Stimulated activated CD8-positive, alpha-beta memory T cell treated with anti-CD3 and anti-CD28 coated beads, Interleukin-12 subunit alpha, Interleukin-12 subunit beta, amount 100 ng/mL, for 24 hours (primary cell): ENCODE measurements at regions not wholly inside any gene's neighbourhood (a gene's known extent, or its start where the extent isn't known, plus 50 kb on each side); places are given as distances from the start of the nearest gene placed in this dataset.
"Not testable (repeated sequence)": the region's sequence is repeated elsewhere in the genome, so short reads cannot be mapped to it uniquely, and the experiment has no call there.

Experiments used
- DNase-seq: peaks from one replicate; pipeline ENCODE4 v3.0.0-alpha.2; 2020; ENCODE audit errors: extremely low read depth

DNA sequence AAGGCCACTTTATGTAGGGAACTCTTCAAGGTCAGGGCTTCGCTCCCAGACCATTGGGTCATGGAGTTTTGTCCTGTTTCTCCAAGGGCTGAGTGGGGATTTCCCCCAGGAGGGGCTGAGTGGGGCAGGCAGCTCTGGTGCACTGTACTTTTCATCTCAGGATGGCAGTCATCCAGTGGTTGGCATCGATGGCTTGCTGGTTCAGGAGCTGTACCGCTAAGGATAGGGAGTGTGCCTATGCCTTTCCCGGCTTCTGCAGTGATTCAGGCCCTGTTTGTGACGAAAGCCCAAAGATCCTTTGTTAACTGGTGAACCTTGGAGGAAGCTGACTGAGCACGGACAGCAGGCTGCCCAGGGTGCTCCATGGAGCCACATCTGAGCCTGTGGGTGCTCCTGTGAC lies 100.1 kb upstream of the GADD45A start:
- DNase-seq = no peak

DNA sequence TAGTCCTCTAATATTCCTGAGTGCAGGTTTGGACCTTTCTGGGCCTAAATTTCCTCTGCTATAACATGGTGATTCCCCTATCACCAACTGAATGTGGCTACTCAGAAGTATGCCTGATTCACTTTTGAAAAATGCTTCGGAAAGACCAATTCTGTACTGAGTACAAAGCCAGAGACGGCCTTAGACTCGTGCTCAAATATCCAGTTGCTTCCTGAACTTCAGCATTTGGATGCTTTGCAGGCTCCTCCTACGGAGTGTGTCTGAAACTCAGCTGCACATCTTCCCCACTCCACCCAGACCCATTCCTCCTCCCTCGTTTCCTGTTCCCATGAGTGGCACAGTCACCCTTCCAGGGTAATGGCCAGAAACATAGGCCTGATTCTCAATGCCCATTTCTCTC lies 98.4 kb upstream of the GADD45A start:
- no peak for DNase-seq

DNA sequence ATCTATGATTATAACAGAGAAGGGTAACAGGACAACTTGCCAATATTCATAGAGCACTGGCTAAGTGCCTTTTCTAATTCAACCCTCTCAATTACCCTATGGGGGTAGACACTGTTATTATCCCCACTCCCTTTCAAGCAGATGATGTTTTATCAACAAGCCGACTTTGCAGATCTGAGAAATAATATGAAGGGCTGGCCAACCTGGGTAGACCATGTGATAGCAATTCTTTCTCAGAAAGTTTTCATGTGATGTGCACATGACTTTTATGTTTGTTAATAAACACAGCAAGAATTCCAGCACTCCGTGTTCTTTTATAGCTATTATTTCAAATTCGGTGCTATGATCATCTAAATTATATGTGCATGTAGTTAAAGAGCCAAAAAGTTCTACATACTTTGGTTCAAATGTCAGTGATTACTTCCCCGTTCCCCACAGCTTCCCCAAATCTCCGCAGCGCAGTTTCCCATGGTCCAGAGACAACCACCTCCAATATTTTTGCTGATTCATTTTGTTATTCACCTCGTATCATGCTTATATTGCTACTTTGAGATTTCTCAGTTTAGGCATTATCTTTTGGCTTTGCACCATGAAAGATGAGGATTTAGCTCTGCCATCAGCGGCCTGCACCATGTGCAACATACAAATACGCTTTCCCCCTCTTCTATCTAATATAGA lies 96.7 kb upstream of the GADD45A start:
- no peak for DNase-seq

DNA sequence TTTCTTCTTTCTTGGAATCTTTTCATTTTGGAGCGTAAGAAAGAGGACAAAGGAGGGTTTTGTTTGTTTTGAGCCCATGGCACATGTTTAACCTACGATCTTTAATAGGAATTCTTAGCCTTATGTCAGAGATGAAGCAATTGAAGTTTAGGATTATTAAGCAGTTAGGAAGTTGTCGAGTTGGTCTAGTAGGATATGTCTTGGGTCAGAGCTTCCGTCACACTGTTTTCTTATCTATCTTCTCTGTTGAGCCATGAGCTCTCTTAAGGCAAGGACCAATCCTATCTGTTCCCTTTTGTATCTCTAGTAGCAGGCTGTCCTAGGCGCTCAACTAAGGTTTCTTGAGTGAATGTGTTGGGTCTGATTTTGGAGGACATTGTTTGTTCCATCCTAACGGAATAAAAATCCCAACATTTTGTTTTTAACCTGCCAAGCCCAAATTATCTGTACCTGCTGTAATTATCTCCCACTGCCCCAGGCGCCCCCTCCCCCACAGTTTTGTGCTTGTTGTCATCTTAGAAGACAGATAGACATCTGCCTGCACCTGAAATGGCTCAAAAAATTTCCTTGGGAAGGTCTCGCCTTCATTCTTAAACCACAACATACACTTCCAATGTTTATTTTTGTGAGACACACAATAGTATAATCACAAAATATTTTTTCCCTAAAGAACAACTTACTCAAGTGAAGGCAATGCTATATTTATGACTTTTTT lies 95.3 kb upstream of the GADD45A start:
- DNase-seq = no peak

DNA sequence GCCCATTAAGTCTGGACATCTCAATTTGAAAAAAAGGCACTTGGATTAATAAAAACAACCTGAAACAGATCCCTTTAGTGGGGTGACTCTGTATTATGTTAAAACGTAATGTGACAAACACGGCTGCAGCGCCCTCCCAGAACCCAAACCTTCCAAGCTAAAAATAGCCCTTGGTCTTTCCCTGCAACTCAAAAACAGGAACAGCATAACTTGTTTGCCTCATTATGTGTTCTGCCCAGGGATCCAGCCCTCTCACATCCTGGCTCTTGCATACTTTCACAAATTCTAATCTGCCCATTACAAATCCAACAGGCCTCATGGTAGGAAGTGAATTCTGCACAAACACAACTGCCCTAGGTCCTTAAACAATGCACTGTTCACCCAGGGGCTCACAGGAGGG lies 94.7 kb upstream of the GADD45A start:
- no peak for DNase-seq

DNA sequence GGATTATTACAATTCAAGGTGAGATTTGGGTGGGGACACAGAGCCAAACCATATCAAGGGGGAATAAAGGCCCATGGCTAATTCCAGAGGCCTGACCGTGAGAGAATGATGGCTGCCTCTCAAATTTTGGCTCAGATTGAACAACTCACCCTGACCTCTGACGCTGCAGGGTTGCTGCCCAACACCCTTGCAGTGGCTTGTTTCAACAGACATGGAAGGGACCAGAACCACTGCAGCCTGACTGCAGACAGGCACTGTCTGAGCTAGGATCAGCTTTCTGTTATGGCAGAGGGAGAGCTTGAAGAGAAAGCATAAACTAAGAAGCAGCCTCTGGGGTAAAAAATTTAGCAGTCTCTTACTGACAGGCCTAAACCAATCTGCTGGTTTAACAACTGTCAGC lies 90.2 kb upstream of the GADD45A start:
- DNase-seq = no peak

DNA sequence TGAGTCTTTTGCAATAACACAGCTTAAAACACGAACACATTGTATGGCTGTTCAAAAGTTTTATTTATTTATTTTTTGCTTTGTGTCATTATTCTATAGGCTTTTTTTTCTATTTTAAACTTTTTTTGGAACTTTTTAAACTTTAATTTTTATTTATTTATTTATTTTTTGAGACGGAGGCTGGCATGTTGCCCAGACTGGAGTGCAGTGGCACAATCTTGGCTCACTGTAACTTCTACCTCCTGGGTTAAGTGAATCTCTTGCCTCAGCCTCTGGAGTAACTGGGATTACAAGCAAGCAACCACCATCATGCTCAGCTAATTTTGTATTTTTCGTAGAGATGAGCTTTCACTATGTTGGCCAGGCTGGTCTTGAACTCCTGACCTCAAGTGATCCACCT lies 88.3 kb upstream of the GADD45A start:
- DNase-seq = no peak

DNA sequence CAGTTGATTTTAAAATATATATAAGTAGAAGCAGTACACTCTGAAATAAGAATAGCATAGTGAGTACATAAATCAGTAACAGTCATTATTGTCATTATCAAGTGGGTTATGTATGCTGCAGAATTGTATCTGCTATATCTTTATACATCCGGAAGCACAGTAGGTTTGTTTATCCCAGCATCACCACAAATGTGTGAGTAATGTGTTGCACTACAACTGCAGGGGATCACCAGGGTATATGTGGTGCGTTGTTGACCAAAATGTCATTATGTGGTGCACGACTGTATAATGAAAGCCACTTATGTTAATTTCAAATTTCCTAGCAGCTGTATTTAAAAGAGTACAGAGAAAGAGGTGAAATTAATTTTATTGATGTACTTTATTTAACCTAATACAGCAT lies 87.7 kb upstream of the GADD45A start:
- no peak for DNase-seq

DNA sequence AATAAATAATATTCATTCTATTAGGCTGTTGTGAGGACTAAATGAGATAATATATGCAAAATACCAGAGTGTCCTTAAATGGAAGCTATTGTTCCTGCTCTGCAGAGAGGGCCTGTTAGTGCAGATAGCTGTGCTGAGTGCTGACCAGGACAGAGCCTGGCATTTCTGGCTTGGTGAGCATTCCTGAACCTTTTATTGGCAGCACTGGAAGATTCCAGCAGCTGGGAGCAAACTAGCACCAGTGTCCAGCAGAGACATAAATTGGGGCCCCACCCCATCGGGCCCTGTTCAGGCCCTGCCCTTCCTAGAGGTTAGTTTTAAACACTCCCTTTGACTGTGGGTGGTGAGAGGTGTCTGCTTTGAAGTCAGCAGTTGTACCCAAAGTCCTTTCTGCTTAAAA lies 85.9 kb upstream of the GADD45A start:
- no peak for DNase-seq

DNA sequence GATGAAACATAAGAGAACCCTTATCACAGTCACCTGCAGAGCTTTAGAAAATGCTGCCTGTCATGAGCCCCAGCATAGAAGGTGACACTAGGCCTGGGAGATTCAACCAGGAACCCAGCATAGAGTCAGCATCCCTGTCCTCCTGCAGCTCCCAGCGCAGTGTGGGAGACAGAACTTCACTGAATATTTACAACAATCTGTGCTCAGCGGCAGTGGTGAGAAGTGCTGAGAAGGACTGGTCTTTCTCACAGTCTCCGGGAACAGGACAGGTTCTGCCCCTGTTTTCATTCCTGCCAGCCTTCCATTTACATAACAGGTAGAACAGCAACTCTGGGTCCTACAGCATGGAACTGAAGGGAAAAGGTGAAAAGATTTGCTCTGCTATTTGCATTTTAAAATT lies 83.5 kb upstream of the GADD45A start:
- DNase-seq = no peak

DNA sequence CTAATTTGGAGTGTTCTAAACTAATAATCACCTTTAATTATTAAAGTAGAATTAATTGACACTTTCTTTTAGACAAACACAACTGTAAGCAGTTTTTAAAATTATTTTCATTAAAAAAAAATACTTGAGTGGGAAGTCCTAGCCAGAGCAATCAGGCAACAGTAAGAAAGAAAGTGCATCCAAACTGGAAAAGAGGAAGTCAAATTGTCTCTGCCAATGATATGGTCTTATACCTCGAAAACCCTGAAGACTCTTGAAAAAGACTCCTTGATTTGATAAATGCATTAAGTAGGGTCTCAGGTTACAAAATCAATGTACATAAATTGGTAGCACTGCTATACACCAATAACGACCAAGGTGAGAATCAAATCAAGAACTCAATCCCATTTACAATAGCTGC lies 83.0 kb upstream of the GADD45A start:
- no peak for DNase-seq

DNA sequence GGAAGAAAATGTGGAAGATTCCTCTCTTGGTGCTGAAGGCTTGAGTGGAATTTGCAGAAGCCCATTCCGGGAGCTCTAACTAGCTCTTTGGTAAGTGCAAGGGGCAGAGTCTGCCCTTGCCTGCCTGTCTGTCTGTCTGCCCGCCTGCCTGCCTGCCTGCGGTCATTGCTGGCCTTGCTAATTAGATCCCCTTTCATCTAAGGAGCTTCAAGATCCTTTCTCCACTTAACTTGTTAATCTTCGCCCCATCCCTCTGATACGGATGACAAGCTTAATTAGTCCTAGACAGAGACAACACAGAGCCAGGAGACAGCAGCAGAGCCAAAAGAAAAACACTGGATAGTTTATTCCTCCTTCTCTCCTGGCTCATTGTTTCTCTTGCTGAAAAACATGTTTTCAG lies 80.2 kb upstream of the GADD45A start:
- DNase-seq = no peak

DNA sequence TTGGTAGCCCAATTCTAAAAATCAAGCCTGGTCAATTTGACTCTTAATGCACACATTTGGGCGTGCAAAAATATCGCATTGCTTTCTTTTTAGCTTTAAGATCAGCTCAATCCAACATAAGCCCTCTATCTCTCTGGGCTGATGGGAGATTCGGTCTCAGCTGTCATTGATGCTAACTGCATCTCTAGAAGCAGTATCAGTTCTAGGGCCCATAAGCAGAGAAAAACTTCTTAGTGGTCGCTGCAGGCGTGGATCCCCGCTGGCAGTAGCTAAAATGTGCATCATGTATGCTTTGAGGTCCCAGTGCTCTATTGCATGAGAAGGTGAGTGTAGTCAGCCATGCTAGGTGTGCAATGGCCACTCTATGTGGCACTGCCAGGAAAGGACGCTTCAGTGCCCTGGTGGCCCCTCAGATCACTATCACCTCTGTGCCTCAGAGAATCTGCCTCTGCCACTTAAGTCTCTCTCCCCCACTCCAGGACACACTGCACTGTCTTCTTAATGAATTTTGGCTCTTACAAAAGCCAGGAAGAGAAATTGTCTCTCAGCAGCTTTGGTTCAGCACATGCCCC lies 79.7 kb upstream of the GADD45A start:
- no peak for DNase-seq

DNA sequence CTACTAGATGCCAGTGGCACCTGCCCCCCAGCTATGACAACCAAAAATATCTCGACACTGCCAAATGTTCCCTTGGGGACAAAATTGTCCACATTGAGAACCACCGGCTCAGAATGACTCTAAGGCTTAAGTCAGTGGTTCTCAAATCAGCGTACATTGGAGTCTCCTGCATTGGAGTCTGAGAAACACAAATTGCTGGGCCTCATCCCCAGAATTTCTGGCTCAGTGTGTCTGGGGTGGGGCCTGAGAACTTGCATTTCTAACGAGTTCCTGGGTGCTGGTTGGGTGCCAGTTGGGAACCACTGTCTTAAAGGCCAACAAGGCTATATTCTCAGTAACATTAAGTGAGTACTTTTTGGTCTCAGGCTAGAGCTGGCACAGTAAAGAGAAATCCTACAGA lies 77.7 kb upstream of the GADD45A start:
- DNase-seq = no peak

DNA sequence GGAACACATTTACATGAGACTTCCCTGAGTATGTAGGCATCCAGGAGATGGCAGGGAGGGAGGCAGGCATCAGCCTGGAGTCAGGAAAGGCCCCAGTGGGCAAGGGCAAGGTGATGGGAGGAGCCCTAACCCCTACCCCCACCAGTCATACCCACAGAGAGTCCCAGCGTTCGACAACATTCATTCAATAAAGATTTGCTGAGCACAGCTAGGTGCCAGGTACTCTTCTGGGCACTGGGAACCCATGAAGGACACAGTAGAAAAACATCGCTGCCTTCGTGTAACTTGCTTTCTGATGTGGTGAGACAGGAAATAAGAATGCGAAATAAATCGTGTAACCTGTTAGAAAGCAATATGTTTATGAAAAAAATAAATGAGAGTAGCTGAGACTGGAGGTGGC lies 77.3 kb upstream of the GADD45A start:
- DNase-seq = no peak

DNA sequence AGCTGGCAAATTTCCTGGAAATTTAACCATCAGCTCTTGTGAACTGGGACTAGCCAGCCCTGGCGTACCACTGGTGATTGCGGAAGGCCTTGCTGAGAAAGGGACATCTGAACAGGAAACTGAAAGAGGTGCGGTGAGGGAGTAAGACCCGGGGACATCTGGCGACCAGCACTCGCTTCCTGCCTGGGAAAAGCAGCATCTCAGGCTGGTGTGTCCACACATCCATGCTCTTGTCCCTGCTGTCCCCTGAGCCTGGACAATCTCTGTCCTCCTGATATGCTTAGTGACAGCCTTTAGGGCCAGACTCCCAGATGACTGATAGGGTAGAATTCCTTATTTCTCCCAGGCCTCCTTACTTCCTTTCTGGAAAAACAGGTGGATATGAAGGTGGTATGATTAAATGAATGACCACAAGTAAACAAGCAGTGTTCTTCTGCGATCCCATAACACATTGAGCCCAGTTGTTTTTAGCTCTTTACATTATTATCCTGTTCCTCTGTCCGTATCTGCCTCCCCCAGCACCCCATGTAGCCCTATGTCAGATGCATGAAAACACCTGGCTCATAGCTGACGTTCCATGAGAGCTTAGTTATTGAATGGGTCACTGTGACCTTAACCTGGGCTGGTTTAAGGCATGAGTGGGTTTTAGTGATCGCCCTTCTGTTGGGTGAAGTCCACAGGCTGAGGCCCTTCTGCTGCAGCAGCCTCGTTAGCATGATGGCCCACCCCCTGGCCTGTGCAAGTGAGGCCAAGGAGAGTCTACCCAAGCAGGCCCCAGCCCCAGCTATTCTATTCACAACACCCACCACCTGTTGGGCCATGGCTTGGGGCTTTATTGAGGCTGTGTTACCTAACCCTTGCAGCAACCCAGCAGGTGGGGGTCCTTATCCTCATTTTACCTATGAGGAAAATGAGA lies 76.1 kb upstream of the GADD45A start:
- no peak for DNase-seq

DNA sequence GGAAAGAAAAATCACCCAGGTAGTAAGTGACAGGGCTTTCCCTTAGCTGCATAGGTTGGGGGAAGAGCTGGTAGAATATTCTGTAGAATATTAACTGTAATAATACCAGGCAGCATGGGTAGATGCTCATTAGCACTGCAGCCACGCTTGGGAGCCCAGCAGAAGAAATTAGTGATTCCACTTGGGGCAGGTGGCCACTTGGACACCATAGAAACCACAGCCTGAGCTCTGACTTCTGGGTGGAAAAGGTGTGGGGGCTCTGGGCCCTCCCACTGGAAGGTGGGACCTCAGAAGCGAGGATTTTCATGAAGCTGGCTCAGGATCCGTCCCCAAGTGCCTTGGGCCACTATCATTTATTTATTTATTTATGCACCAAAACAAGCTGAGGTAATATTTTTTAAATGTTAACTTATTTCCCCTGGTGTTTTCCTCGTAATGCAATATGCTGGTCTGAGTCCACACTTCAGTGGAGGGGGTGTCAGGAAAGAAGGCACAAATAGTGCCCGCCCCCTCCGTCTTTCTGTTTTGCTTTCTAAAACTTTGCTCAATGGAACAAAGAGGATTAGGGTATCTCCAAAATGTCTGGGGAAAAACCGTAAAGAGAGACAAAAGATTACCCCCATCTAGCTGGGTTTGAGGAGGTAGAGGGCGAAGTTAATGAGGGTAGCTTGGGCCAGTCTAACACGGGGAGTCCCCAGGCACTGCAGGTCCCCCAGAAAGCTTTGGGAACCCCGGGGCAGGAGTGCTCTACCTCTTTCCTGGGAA lies 75.2 kb upstream of the GADD45A start:
- DNase-seq = no peak

DNA sequence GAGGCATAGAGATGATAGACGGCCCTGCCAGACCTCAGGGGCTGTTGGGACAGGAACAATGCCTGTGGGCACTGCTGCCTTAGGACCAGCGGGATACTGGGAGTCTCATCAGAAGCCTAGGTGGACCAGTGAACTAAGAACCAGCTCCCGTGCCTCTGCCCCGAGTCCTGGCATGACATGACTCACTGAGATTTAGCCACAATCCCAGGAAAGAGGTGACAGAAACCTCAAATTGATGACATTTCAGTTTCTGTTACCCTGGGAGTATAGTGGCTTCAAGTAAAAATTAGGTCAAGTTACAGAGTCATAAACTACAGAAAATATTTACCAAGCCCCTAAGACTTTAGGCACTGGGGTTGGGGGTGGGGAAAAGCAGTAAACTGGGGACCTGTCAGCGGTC lies 74.6 kb upstream of the GADD45A start:
- DNase-seq = no peak

DNA sequence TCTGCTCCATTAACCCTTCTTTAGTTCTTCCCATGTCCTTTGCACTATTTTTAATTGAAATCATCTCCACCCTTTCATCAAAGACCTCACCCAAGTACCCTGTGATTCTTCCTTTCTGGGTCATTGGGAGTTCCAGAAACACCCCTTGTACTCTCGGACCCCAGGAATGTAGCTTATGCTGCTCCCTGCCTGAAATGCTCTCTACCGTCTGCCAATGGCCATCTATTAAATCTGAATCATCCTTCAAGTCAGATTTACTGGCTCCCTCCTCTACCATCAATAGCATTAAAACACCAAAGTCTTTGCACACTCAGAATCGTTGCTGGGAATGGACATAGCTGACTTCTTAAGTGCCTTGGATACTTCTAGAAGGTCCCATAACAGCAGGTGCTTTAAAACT lies 73.2 kb upstream of the GADD45A start:
- DNase-seq = no peak

DNA sequence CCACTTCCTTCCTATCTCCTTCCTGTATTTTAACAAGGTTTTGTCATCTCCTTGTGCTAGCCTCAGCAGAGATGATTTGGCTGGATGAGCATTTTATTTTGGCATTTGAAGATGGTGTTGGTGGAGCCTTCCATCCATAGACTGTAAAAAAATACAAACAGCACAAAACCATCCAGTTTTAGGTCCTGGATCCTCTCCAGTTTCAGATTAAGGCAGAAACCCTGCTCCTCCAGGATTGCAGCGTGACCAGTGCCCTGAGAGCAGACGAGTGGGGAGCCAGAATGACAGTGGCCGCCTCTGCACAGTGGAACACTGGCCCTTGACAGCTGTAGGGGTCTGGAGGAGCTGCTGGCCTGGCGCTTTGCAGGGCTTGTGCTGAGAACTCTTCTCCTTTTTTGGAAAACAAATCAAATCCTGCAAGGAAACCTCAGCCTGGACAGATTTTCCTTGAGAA lies 72.2 kb upstream of the GADD45A start:
- no peak for DNase-seq

DNA sequence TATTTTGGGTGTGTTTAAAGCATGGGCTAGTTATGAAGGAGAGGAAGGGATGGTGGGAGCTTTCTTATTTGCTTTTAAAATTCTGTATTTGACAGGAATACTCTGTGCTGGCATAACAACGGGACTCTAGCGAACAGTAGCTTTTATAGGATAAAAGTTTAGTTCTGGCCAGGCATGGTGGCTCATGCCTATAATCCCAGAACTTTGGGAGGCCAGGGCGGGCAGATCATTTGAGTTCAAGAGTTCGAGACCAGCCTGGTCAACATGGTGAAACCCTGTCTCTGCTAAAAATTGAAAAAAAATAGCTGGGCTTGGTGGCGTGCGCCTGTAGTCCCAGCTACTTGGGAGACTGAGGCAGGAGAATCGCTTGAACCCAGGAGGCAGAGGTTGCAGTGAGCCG lies 71.5 kb upstream of the GADD45A start:
- DNase-seq = not testable (repeated sequence)

DNA sequence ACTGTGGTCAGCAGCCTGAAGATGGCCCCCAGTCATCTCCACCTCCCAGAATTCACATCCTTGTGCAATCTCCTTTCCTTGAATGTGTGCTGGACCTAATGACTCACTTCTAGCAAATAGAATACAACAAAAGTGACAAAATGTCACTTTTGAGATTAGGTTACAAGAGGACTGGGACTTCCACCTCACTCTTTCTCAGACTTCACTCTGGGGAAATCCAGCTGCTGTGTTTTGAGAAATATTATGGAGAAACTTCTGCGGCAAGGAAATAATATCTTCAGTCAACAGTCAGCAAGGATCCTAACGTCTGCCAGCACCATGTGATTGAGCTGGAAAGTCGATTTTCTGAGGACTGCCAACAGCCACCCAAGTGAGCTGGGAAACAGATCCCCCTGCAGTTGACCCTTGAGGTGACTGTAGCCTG lies 70.5 kb upstream of the GADD45A start:
- no peak for DNase-seq
